C4-2B (cell line): ENCODE measurements at regions not wholly inside any gene's neighbourhood (a gene's known extent, or its start where the extent isn't known, plus 50 kb on each side); places are given as distances from the start of the nearest gene placed in this dataset.

Experiments used
- H3K27ac ChIP-seq: fragments of 450-650 bp; 2 replicates; pipeline ENCODE4 v1.5.1; 2017
- ZFX ChIP-seq: fragments of 450-650 bp; IDR thresholded peaks from 2 replicates; pipeline ENCODE4 v1.6.1; 2017
- TF ChIP-seq, protein P1 (sequence below): fragments of 450-650 bp; conservative IDR thresholded peaks from 2 replicates; pipeline ENCODE4 v1.5.1; 2017; ENCODE audit warnings: mild to moderate bottlenecking

DNA sequence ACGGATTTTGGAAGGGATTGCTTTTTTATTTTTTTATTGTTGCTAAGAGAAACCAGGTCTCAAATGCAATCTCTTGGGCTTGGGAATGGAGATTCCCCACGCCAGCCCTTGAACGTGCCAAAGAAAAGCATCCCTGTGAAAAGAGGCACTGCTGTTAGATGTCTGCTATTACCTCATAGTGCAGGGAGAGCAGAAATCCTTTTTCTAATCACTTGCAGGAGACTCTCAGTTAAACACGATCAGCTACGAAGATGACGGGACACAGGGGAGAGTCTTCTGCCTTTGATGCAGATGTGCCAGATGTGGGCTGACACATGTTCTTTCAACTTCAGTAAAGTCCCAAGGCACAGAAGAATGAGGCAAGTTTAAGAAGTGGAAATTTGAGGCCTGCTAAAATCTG is 381.6 kb upstream of the TRIB2 start:
- TF ChIP-seq, protein P1, sequence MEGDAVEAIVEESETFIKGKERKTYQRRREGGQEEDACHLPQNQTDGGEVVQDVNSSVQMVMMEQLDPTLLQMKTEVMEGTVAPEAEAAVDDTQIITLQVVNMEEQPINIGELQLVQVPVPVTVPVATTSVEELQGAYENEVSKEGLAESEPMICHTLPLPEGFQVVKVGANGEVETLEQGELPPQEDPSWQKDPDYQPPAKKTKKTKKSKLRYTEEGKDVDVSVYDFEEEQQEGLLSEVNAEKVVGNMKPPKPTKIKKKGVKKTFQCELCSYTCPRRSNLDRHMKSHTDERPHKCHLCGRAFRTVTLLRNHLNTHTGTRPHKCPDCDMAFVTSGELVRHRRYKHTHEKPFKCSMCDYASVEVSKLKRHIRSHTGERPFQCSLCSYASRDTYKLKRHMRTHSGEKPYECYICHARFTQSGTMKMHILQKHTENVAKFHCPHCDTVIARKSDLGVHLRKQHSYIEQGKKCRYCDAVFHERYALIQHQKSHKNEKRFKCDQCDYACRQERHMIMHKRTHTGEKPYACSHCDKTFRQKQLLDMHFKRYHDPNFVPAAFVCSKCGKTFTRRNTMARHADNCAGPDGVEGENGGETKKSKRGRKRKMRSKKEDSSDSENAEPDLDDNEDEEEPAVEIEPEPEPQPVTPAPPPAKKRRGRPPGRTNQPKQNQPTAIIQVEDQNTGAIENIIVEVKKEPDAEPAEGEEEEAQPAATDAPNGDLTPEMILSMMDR: no peak
- no peak for TF ChIP-seq ZFX
- no peak overlapping the region for H3K27ac ChIP-seq

DNA sequence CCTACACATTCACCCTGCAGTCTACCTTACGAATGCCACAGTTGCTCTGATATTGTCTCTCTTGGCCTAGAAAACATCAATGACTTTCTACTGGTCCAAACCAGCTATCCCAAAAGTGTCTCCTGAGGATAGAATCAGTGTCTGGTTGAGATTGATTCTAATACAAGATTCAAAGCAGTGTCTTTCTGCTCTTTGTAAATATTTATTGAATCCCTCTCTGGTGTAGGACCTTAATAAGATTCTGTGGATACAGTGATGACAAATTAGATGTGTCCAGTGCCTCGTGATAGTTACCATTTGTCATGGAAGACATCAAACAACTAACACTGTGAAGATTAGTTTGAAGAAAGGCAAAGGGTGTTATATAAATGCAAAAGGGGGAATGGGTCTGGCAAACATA is 380.7 kb upstream of the TRIB2 start:
- TF ChIP-seq, protein P1: no peak
- no peak for TF ChIP-seq ZFX
- no peak overlapping the region for H3K27ac ChIP-seq

DNA sequence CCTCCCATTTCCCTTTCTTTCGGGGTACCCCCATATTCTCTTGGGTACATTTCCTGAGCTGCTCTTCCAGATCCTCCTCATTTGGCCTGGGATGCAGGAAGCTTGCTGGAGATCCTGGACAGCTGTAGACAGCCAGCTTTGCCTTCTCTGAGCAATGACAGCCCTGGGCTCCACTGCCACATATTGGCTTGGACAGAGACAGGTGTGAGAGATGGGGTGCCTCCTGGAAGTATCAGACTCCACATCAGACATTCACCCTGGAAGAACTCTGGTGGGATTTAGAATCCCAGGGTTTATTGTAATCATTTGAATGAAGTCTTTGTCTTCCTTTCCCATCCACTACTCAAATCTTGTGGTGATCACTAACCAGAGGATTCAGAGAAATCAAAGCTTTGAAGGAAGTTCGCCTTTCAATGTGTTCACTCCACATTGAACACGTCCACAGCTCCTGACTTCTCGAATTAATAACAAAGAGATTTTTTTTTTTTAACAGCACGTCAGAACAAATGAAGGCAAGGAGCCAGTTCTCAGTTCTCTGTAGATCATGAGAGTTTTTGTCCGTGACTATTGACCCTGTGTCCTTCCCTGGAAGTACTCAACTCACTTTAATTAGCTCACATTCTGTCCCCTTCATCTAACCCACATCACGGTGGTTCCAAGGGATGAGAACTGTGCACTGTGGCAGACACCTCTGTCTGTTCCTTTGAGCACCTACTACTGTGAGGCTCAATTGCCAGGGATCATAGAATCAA is 377.6 kb upstream of the TRIB2 start:
- H3K27ac ChIP-seq: no peak overlapping the region
- no peak for TF ChIP-seq ZFX
- TF ChIP-seq, protein P1: no peak

DNA sequence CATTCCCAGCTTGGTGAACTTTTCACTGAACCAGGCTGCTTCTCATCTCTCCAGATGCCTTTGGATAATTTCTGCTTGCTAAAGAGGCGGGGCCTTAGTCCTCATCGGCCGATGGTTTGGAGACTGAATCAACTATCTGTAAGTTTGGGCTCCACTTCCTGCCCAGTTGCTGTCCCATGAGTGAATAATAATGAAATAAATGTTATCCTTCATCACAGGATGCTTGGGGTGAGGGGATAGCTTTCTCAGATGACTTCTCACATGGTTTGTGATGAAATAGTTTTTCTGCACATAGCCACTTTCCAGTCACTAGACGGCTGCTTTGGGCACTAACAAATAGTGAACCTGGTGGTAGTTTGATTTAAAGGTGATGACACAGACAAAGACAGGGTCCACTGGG is 376.6 kb upstream of the TRIB2 start:
- H3K27ac ChIP-seq: no peak overlapping the region
- TF ChIP-seq ZFX: no peak
- TF ChIP-seq, protein P1: no peak

DNA sequence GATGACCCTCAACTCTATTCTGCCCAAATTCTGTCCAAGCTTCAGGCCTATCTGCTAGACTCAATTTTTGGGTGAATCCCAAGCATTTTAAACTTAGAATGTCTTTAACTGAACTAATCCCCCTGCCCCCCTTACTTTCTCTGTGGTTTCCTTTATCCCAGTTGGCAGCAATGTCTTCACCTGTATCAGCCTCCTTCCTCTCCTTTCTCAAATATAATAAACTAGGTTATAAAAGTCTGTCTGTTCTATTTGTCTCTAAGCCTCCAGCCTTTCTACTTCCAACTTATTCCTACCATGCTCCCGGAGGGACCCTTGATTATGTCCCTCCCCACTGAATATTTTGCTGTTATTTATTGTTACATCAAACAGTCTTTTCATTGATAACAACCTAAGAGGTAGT is 375.5 kb upstream of the TRIB2 start:
- H3K27ac ChIP-seq: no peak overlapping the region
- TF ChIP-seq, protein P1: no peak
- TF ChIP-seq ZFX: no peak

DNA sequence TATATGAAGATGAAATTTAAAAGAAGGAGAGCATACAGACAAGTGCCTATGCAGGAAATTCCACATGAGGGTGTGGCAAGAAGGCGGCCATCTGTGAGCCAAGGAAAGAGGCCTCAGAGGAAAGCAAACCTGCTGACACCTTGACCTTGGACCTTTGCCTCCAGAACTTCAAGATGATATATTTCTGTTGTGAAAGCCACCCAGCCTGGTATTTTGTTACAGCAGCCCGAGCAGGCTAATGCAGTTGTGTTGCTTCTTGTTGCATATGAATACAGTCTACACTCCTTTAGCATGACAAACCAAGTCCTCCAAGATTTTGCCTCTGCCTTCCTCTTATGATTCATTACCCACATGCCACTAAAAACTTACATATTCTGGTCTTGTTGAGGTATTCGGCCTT is 374.8 kb upstream of the TRIB2 start:
- TF ChIP-seq, protein P1: no peak
- TF ChIP-seq ZFX: no peak

DNA sequence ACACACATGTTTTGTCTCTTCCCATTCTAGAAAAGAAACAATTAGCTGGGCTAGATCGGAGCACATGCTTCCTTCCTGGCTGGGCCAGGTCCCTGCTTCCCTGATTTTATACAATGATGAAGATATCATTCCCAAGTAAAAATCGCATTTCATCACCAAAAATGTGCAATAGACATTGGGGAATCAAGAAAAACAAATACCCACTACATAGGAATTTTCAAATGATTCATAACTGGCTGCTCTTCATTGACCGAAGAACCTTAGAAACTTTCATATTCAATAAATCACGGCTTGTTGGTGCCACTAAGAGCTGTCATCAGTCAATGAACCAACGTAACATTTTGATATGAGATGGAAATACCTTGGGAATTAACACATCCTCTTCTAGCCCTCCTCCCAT is 373.6 kb upstream of the TRIB2 start:
- TF ChIP-seq ZFX: no peak
- TF ChIP-seq, protein P1: no peak
- H3K27ac ChIP-seq: no peak overlapping the region

More for the DNA sequence above, 374.8 kb upstream of the TRIB2 start:
- no peak overlapping the region for H3K27ac ChIP-seq
